ENCODE measurements at regions not wholly inside any gene's neighbourhood (a gene's known extent, or its start where the extent isn't known, plus 50 kb on each side); places are given as distances from the start of the nearest gene placed in this dataset.
"Not testable (repeated sequence)": the region's sequence is repeated elsewhere in the genome, so short reads cannot be mapped to it uniquely, and the experiment has no call there.

GRCh38 chr15:101876031-101876430, 64.0 kb downstream of the OR4F15 start:
- DNase-seq (ENCODE audit: low read depth) = not testable (repeated sequence)

- not testable (repeated sequence) for DNase-seq (ENCODE audit: low read depth)
Observed at GRCh38 chr15:101877649-101878048, 65.6 kb downstream of the OR4F15 start.

- not testable (repeated sequence) for DNase-seq (ENCODE audit: low read depth)
Observed at GRCh38 chr15:101912349-101913287, 100.6 kb downstream of the OR4F15 start.

- DNase-seq (ENCODE audit: low read depth) = not testable (repeated sequence)
Observed at GRCh38 chr15:101924554-101924953, 112.6 kb downstream of the OR4F15 start.

- not testable (repeated sequence) for DNase-seq (ENCODE audit: low read depth)
Observed at GRCh38 chr15:101934506-101934905, 122.5 kb downstream of the OR4F15 start.

- not testable (repeated sequence) for DNase-seq (ENCODE audit: low read depth)
Observed at GRCh38 chr15:101937362-101937761, 125.4 kb downstream of the OR4F15 start.

GRCh38 chr15:101938555-101938954, 126.6 kb downstream of the OR4F15 start:
- DNase-seq (ENCODE audit: low read depth) = not testable (repeated sequence)

- DNase-seq (ENCODE audit: low read depth) = not testable (repeated sequence)
Observed at GRCh38 chr15:101945896-101946295, 133.9 kb downstream of the OR4F15 start.

- not testable (repeated sequence) for DNase-seq (ENCODE audit: low read depth)
Observed at GRCh38 chr15:101948491-101949010, 136.5 kb downstream of the OR4F15 start.

- not testable (repeated sequence) for DNase-seq (ENCODE audit: low read depth)
Observed at GRCh38 chr15:101949380-101950065, 137.5 kb downstream of the OR4F15 start.

GRCh38 chr15:101953993-101954392, 142.0 kb downstream of the OR4F15 start:
- DNase-seq (ENCODE audit: low read depth) = not testable (repeated sequence)

GRCh38 chr15:101955840-101956239, 143.8 kb downstream of the OR4F15 start:
- peak; percentile 46 for DNase-seq (ENCODE audit: low read depth)

GRCh38 chr15:101958656-101959055, 146.7 kb downstream of the OR4F15 start:
- DNase-seq (ENCODE audit: low read depth) = not testable (repeated sequence)

GRCh38 chr15:101961263-101961662, 149.3 kb downstream of the OR4F15 start:
- DNase-seq (ENCODE audit: low read depth) = not testable (repeated sequence)

- not testable (repeated sequence) for DNase-seq (ENCODE audit: low read depth)
Observed at GRCh38 chr15:101961765-101962164, 149.8 kb downstream of the OR4F15 start.

GRCh38 chr15:101963687-101964086, 151.7 kb downstream of the OR4F15 start:
- not testable (repeated sequence) for DNase-seq (ENCODE audit: low read depth)

- DNase-seq (ENCODE audit: low read depth) = not testable (repeated sequence)
Observed at GRCh38 chr15:101965353-101965752, 153.4 kb downstream of the OR4F15 start.

- peak; percentile 1 for DNase-seq (ENCODE audit: low read depth)
Observed at GRCh38 chr15:101965860-101966259, 153.9 kb downstream of the OR4F15 start.

- not testable (repeated sequence) for DNase-seq (ENCODE audit: low read depth)
Observed at GRCh38 chr15:101967364-101967763, 155.4 kb downstream of the OR4F15 start.

- not testable (repeated sequence) for DNase-seq (ENCODE audit: low read depth)
Observed at GRCh38 chr15:101970605-101971004, 158.6 kb downstream of the OR4F15 start.

- DNase-seq (ENCODE audit: low read depth) = not testable (repeated sequence)
Observed at GRCh38 chr15:101977281-101977680, 165.3 kb downstream of the OR4F15 start.

GRCh38 chr15:101980206-101980910, 168.4 kb downstream of the OR4F15 start:
- not testable (repeated sequence) for DNase-seq (ENCODE audit: low read depth)
